Dermis microvascular lymphatic vessel endothelial cell (primary cell): ENCODE measurements at regions not wholly inside any gene's neighbourhood (a gene's known extent, or its start where the extent isn't known, plus 50 kb on each side); places are given as distances from the start of the nearest gene placed in this dataset.

Source experiments
- DNase-seq, 2 donors: peaks; one replicate each; pipeline versions ENCODE4 v3.0.0 to v3.0.0-alpha.2; 2010; ENCODE audit warnings: low read depth in 2 of 2

GRCh38 chr20:60570481-60571277 lies 612.5 kb downstream of the CDH26 start:
- DNase-seq: no peak

DNA sequence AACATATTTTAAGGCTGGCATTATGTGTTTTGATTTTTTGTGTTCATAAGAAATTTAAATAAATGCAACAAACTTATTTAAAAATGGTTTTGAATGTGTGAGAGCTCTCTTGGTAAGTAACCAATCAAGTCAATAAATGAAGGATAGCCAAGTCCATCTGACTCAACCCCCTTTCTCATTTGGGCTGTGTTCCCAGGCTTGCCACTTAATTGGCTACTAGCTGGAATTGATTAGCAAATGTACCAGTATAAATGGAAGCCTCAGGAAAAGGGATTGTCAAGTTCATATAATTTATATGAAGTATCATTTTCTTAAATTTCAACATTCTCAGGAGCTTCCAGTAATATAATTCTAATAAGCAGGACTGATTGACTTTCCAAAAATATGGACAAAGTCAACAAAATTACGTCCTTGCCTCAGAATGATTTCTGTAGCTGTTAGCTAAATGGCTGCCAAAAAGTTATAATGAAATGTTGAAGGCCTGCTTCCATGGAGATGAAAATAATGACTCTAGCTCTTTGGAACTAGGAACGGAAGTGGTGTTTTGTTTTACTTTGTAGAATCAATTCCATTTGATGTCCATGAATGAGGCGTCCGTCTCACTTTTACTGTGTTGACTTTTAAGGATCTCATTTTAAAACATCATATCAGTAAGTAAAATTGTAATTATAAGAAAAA lies 614.9 kb downstream of the CDH26 start:
- no peak for DNase-seq

DNA sequence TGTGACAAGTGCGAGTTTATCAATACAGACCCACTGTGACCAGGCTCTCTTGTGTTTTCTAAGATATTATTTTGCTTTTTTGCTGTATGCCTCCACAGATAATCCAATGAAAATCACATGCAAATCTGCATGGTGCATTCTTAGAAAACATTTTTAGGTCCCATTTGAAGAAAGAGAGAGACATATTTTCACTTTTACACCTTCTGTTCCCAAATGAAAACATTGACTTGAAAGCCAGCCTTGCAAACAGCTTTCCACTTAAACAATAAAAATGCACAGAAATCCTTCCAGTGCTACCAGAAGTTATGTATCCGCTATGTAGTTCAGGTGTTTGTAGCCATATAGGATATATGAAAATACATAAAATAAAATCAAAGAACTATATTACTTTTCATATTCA lies 618.0 kb downstream of the CDH26 start:
- DNase-seq: no peak

- no peak for DNase-seq
These were observed 621.8 kb downstream of the CDH26 start for GRCh38 chr20:60579941-60580515.

- no peak for DNase-seq
These were observed 623.4 kb downstream of the CDH26 start for GRCh38 chr20:60581606-60582115.

DNA sequence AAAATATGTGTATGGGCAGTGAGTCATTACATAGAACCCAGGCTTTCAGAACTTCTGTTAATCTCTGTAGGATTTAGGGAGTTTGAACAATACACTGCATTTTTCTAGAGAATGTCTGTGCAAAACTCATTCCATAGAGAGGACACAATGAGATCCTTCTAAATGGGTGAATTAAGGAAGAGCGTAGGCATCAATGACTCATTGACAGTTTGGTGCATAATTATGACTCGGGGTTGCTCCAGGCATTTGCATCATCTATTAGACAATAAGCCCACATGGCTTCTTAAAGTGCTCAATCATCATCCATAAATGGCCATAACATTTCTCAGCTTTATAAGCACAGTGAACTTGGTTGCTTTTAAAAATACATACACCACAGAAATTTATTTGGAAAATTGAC lies 625.5 kb downstream of the CDH26 start:
- no peak for DNase-seq

- DNase-seq: no peak
These were observed 626.0 kb downstream of the CDH26 start for GRCh38 chr20:60584221-60584620.

GRCh38 chr20:60585651-60586050 lies 627.4 kb downstream of the CDH26 start:
- DNase-seq: no peak

GRCh38 chr20:60586269-60587050 lies 628.2 kb downstream of the CDH26 start:
- no peak for DNase-seq

- DNase-seq: no peak
These were observed 629.8 kb downstream of the CDH26 start for GRCh38 chr20:60587986-60588385.

- no peak for DNase-seq
These were observed 631.4 kb downstream of the CDH26 start for GRCh38 chr20:60589623-60590022.

- no peak for DNase-seq
These were observed 633.1 kb downstream of the CDH26 start for GRCh38 chr20:60591172-60591799.

GRCh38 chr20:60598528-60598927 lies 640.3 kb downstream of the CDH26 start:
- DNase-seq: no peak

DNA sequence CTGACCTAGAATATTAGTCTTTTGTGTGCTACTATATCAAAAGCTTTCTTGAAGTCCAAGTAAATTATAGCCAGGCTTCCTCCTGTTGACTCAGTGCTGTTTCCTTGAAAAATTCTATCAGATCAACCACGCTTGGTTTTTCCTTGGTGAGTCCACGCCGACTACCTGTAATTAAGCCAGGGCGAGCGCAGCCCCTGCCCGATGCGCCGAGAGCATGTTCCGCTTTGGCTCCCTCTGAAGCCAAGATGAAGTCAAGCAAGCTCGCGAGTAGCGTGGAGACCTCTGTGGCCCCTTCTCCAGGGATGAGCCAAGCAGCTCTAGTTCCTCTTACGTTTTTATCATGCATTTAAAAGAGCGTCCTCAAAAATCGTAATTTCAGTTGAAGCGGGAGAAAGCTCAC lies 641.2 kb downstream of the CDH26 start:
- no peak for DNase-seq

DNA sequence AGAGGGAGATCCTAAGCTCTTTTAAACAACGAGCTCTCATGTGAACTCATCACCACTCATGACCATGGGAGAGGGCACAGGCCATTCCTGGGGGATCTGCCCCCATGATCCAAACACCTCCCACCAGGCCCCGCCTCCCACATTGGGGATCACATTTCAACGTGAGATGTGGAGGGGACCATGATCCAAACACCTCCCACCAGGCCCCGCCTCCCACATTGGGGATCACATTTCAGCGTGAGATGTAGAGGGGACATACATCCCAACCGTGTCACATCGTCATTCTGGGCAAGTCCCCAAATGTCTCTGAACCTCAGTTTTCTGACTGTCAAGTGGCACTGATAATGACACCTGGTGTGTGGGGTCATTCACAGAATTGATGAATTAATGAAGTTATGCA lies 641.8 kb downstream of the CDH26 start:
- no peak for DNase-seq

GRCh38 chr20:60624066-60624465 lies 628.0 kb upstream of the CDH4 start:
- DNase-seq: no peak

- DNase-seq: no peak
These were observed 624.1 kb upstream of the CDH4 start for GRCh38 chr20:60627751-60628565.

GRCh38 chr20:60628749-60629148 lies 623.3 kb upstream of the CDH4 start:
- DNase-seq: no peak

- DNase-seq: no peak
These were observed 622.9 kb upstream of the CDH4 start for GRCh38 chr20:60629206-60629605.

DNA sequence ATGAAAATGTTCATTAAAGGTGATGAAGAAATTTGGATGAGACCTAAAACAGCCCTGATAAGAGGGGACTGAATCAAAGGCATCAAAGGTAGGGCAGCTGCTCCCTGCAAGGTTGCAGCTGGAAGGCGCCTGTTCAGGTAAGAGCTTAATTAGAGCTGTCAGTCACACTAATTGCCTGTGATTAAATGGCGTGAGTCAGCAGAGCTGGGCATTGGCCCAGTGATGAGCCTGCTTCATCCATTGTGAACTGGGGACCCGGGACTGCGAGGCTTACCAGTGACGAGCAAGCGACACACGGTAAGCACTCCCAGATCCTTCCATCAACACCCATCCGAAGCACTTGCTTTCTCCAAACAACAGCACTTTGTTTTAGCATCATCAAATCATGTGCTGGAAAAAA lies 621.5 kb upstream of the CDH4 start:
- no peak for DNase-seq
